ENCODE measurements at regions not wholly inside any gene's neighbourhood (a gene's known extent, or its start where the extent isn't known, plus 50 kb on each side); places are given as distances from the start of the nearest gene placed in this dataset.

DNA sequence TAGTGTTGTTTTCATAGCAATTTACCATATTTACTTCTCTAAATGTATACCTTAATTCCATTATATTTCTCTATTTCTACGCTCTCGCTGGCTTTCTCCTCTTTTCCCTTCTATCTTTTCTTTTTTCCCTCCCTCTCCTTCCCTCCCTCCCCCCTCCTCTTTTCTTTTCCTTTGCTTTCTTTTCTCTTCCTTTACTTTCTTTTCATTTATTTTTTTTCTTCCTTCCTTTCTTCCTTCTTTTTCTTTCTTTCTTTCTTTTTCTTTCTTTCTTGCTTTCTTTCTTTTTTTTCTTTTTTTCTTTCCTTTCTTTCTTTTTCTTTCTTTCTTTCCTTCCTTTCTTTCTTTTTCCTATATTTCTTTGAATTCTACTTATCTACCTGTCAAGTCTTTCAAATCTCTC is 533.0 kb upstream of the POT1 start:
- TF ChIP-seq EZH2 (IDR thresholded peaks at IDR 0.05; ENCODE audit: low read depth) (no peak), CTCF (conservative IDR thresholded peaks at IDR 0.05) (no peak)
